CD4-positive, alpha-beta T cell treated with Interleukin-10 for 1 hour (primary cell): ENCODE measurements at regions not wholly inside any gene's neighbourhood (a gene's known extent, or its start where the extent isn't known, plus 50 kb on each side); places are given as distances from the start of the nearest gene placed in this dataset.

Source experiments
- DNase-seq: peaks from one replicate; pipeline ENCODE4 v3.0.0-alpha.2; 2020

DNA sequence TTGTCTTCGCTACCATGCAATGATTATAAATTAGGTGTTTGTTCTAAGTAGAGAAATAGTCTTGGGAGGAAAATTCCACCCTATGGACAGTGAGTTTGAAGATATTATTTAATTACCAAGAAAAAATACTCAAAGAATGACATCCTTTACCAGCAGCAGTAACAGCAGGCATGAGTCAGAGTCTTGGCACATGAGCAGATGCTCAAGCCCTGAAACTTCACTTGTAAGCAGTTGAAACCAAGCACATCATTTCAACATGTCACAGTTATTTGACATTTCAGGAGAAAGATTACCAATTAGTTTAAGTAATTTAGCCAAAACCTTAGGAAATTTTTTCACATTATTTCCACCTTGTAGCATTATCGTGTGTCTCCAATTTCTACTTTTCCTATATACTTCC lies 99.2 kb downstream of the C12orf50 start:
- DNase-seq, result no peak

DNA sequence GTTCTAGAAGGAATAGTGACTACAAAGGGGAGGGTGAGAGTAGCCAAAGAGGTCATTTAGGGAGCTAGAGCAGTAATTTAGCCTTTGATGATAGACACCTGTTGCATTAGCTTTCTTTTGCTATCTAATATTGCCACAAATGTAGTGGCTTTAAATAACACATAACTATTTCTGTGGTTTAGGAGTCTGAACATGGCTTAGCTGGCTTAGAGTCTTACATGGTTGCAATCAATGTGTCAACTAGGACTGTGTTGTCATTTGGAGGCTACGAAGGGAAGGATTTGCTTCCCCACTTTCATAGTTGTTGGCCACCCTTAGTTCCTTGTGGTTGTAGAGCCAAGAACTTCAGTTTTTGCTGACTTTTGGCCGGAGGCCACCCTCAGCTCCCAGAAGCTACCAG lies 99.9 kb downstream of the C12orf50 start:
- no peak for DNase-seq

DNA sequence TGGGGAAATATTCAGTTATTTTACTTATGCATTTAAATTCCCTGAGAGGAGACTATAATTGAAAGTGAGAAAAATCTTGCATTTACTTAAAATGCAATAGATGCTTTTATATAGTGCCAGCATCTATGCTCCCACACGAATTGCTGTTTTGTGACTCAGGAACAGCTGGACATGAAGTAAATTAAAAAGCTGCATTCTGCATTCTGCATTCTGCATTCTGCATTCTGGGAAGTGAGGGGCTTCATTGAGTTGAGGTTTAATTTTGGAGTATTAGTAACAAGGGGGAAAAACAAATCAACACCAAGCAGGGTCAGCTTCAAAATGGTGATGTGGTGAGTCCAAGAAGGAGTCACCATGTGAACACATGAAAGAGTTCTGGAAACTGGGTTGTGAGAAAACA lies 101.2 kb downstream of the C12orf50 start:
- no peak for DNase-seq

DNA sequence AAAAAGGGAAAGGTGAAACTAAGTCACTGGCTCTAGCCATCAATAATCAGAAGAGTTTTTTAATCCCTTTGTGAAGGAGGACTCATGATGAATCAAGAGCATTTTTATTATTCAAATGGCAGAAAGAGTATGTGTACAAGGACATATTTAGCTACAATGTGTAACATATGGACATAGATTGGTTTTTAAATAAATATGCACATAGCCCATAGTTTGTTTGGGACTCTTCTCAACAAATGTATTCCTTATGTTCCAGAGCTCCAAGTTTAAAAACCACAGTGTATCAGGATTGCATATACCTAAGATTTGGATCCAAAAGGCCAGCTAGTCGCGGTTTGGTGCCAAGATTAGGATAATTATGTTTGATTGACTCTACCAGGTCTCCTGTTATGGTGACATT lies 104.2 kb downstream of the C12orf50 start:
- no peak for DNase-seq

DNA sequence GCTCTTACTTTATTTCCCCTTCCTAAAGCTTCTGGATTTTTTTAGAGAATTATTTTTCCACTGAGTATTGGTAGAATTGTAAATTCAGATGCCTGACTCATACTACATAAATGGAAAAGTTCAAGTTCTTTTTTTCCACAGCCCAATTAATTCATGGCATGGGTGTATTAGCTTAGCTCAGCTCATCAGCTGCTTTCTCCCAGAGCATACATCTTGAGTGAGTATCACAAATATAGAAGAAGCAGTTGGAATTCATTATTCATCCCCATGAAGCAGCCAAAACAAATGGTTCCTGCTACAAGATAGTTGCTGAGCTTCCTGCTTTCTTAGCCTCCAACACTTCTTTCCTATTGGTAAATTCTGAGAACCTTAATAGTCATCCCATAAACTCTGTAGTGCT lies 105.1 kb downstream of the C12orf50 start:
- DNase-seq, result no peak

DNA sequence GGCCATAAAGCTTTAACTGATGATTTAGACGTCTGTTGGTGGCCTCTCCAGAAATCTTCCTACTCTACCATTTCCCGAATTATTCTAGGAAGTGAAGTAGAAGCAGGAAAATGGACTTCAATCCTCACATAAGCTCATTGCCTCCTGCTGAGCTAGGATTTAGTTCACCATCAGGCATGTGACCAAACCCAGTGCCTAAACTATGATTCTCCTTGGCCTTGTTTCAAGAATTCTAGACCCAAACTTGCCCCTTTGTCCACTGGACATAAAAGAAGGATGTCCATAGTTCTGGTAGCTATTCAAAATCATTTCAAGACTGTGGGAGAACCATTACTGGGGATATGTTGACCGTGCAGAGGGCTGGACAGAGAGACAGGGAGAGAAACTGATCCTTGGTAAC lies 105.8 kb downstream of the C12orf50 start:
- no peak for DNase-seq

DNA sequence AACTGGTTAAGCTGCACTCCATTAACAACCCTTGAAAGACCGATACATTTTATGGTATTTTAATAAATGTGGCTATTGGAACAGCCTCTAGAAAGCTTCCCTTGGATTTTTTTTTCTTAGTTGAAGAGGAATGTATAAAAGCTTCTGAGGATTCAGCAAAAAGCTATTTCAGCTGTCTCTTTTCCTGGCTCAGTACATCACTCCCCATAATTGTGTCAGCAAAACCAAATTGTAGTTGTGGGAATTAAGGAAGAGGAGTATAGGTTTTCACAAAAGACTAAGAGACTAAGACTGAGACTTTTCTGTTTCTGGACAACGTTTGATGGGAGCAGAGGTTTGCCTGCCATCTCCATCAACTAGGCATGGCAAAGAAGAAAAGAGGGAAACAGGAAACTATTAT lies 106.5 kb downstream of the C12orf50 start:
- DNase-seq, result no peak

DNA sequence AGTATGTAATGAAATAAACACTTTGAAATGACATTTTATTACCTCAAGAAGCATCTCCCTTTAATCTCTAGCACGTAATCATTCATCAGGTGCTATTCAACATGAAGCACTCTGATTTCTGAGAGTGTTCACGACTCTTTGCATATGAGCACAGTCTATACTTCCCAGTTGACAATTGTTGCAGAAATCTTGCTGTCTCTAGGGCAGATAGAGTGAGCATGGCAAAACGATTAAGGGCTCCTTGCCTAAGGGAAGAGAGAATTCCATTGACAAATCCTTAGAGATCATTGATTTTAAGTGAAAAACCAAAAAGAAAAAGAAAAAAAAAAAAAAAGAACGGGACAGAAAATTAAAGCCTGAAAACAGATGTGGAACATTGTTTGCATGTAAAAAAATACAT lies 107.6 kb downstream of the C12orf50 start:
- DNase-seq, result no peak

DNA sequence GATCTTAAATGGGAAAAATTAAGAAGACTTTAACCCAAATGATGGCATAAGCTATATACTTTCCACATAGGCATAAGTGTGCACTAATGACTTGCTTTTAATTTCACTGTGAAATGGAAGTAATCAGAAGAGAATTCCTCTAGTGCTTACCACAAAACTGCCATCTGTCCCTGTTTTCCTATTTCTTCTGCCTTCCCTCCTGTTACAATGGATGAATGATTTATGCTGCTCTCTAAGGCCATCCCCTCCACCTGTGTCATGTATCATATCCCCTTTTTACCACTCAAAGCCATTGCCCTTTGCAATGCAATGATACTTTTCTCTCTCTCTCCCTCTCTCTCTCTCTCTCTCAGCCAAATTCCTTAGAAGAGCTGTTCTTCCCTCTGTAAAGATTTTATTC lies 109.1 kb downstream of the C12orf50 start:
- DNase-seq, result no peak

DNA sequence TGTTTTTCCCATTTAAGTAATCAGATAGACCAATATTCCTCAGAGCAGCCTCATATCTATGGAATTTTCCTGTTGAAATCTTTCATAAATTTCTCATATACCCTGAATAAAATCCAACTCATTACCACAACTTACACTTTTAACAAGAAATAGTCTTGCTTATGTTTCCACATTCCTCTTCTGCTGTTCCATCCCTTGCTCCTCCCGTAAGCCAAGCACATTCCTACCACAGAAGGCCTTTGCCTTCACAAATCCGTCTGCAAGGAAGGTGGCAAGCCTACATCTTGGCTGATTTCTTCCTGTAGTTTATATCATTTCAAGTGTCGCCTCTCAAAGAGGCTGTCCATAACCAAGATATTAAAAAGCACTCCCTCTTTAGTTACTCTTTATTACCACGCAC lies 127.7 kb downstream of the C12orf50 start:
- no peak for DNase-seq

DNA sequence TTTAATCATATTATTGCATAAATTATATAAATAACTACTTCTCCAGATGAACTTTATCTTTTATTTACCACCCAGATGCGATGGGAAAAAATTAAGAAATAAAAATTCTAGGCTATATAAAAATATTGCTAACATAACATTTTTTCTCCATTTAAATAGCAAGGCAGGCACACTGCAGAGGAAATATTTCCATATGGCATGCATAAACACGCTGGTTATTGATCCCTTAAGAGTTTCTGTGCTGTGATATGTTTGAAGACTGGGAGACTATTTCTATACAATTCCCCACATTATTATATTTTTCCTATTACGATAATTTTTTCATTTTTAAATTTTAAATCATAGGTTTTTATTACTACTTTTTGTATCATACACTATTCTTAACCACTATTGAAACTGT lies 131.5 kb downstream of the C12orf50 start:
- DNase-seq, result no peak

DNA sequence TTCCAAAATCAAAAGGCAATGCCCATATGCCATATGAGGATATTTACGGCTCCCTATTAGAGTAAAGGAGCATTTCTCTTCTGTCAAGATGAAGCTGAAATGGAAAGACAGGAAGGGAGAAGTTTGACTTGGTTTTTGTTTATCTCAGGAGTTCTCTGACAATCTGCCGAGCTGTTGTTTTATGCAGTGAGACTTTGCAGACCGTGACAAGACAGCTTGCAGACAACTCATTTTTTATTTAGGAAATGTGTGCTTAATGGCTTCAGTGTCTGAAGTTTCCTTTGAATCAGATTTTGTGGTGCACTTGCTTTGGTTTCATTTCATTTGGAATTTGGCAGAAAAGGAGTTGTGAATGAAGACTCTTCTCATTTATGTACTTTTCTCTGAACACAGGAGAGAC lies 145.4 kb downstream of the C12orf50 start:
- DNase-seq, result no peak

DNA sequence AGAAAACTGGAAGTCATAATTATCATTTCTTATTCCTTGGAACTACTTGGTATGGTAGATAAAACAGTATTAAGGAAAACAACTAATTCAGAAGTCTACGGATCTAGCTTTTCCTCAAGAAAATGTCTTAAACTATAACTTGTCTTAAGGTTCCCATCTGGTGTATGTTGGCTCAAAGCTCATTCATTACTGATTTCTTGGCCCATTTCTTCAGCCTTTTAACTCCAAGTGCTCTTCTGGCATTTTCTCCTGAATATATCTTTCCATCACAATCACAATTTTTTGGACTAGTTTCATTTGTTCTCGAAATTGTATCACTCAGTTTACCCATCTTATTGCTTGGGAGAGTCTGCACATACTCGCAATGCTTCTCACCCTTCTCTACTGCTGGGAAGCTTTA lies 150.1 kb downstream of the C12orf50 start:
- DNase-seq, result no peak

DNA sequence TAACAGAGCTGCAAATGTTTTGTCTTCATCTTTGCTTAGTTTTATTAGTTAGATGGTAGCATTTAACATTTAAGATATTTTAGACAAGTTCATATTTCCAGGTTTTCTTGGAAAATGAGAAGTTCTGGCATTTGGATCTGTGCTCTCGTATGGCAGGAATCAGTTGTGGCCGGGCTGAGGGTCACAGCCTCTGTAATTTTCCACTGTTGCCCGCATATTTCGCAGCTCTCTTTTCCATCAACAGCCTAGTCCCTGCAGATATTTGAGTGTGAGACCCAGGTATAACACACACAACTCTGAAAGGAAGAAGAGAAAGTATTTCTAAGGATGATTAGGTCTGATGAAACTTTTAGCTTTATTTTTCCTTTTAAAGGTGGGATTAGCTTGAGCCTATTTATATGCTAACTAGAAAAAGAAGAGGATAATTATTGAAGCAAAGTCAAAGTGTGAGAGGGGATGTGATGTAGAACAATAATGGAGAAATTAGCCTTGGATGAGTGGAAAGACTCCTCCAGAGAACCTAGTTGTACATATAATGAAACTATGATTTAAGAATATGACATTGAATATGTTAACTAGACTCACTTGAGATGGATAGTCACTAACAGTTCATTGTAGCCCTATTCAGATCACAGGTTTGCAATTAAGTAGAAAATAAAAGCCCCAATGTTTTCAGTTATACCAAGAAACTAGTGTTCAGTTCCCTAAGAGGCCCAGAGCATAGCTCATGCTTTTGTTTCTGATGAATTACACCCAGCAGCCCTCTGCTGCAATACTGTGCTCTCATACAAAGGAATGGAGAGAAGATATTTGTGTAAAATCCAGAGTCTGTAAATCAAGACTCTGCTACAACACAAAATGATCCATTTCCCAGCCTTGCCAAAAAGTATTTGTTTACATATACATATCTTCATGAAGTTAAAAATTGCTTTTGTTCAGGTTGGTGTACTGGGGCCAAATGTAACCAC lies 158.4 kb downstream of the C12orf50 start:
- no peak for DNase-seq

DNA sequence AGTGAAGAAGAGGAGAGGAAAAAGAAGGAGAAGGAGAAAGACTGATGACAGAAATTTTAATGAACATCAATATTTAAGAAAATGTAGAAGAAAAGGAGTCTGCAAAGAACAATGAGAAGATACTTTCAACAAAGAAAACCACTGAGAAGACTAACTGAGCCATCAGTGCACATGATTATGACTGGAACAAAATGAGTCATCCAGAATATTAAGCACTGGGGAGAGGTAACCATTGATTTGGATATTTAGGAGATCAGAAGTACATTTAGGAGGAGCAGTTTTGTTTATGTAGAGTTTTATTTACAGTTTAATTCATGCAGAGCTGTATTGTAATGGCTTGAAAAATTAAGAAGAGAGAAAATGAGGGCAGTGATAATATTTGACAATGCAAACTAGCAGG lies 159.1 kb downstream of the C12orf50 start:
- no peak for DNase-seq

DNA sequence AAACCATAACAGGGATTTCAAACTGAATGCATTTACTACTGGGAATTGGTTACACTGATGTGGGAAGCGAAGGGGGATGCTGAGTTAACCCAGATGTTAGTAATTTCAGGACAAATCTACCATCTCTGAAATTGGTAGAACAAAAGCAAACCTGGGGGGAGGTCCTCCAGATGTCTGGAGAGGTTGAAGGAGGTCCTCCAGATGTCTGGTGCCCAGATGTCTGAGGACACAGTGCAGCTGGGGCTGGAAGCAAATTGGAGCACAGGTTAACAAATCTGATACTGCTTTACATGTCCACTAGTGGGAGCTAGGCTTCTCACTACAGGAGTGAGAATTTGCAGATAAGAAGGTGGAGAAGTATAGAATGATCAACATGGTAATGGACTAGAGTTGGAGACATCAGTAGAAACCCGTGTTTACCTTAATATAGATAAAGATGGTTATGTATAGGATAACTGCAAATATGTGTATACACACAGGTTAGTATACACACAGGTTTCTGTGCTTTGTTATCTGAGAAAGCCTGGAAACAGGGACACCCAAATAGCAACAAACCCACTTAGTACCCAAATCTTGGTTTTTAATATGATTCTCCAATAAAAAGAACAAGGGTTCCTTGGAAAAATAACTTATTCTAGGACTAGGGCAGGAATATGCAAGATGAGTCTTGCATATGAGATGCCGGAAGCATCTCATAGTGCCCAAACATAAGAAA lies 162.5 kb downstream of the C12orf50 start:
- DNase-seq, result no peak

DNA sequence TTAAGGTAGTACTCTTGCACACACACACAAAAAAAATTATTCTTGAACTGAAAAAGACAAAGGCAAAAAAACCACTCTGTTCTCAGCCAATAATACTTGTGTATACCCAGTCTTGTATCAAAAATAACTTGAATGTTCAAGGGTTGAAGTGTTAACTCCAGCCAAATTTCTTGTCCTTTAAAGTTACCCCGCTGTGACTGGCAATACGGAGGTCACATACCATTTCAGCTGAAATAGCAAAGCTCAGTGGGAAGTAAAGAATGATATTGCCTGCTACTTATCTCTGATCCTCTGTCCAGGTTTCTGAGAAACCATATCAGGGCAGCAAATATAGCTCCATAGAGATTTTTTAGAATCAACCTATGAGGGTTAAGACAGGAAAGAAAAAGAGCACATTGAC lies 167.4 kb downstream of the C12orf50 start:
- DNase-seq, result no peak

DNA sequence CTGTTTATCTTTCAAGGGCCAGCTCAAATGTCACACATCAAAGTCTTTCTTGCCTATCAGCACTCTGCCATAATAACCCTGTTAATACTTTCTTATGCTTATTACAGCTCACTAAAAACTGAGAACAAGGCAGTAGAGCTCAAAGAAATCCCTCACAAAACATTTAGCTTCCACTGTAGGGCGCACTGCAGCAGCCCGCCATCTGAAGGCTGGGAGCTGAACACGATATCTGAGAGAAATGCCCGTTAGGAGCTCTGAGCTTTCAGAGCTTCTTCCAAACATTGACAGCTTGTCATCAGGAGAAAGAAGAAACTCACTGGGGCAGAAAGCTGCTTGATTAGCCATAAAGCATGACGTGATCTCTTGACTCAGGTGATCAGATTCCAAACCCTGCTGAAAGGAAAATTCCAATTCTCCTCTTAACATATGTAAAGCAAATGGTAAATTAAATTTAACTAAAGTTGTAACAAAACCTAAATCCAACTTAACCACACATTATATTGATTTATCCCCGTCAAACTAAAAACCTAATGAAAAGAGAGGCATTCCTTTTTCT lies 175.7 kb downstream of the C12orf50 start:
- DNase-seq, result no peak

DNA sequence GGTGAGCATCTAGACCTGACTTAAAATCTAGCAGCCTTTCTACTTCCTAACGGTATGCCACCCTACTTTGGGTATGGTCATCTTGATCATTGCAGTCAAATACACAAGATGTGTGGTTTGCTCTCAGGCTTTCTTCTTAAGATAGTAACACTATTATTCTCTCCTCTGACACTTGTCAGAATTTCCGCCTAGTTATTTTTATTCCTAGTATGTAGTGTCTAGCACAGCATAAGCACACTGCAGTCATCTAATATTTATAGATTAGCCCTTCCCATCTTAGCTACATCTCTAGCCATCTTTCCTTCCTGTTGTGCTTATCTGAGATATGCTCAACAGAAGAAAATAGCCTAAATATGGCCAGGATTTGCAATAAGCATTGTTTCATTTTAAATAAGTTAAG lies 180.1 kb downstream of the C12orf50 start:
- no peak for DNase-seq

DNA sequence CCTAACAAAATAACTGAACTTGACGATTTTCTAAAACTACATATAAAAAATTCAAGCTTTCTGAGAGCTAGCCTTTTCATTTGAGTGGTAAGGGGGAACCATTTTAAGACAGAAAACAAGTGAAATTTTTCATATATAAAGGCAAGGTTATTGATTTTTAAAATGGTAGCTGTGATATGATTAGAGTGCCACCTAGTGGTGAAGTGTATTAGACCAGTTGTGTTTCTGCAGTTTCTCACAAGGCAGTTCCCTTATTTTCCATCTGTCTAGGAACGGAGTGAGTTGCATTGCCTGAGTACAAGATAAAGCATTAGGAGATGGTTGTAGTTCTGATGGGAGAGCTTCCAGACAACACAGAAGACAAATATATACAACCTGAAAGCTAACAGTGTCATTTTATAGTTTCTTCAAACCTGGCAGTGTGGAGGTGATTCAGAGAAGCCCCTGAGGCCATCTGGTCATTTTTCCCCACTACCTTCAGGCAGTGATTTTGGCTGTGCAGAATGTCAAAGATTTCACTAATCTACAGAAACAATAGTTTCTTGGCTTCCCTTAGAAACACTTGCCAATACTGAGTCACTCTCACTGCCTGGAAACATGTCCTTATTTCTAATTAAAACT lies 180.8 kb downstream of the C12orf50 start:
- peak; percentile 34 for DNase-seq

DNA sequence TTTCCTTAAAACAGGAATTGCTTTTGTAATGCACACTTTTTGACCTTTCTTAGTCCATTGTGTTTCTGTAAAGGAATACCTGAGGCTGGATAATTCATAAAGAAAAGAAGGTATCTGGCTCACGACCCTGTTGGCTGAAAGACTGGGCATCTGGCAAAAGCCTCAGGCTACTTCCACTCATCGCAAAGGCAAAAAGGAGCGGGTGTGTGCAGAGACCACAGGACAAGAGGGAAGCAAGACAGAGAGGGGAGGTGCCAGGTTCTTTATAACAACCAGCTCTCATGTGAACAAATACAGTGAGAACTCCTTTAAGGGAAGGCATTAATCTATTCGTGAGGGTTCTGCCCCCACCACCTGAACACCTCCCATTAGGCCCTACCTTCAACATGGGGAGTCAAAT lies 182.1 kb downstream of the C12orf50 start:
- DNase-seq, result no peak

DNA sequence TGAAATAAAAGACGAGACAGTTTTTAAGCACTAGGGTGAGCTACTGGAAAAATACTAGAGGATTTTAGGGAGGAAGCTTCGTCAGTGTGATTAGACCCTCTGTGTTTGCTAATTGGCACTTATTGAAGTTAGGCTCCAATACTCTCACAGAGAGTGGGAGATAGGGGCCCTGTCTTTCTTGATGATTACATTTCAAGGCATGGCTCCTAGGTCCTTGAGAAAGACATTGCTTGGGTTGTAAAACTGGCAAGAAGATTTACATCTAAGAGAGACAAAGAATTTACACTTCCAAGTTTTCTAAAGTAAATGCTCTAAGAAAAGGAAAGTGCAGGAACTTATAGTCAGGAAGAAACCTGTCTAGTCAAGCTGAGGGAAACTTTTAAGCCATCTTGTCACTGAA lies 183.2 kb downstream of the C12orf50 start:
- DNase-seq, result no peak

DNA sequence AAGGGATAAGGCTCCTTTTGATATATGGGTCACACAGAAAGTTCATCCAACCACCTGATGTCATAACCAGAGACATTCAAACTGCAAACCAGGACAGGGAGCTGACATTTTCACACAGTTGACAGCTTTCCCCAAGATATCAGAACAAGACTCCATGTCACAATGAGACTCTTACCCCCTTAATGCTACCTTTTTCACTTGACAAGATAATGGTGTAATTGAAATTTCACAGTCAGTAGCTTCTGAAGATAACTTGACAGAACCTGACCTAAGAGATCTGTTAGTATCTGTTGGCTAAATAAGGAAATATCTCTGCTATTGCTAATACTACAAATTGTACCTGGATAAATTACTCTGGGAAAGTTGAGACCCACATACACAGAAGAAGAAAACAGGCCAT lies 187.3 kb downstream of the C12orf50 start:
- no peak for DNase-seq

DNA sequence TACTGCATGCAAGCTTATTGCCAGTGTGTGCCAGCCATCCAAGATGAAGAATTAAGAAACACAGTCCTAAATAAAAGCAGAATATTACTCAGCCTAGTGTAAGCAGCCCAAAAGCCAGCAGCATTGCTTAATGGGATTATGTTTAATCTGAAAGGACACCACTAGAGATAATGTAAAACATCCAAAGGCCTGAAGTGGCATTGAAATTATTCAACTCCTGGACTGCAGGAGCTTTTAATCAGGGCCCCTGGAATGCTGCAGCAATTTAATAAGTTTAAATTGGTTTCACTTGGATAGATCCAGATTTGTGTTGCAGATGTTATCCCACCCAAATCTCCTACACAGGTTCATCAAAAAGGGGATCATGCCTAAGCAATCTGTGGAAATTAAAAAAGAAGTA lies 193.0 kb downstream of the C12orf50 start:
- no peak for DNase-seq
